Astrocyte (in vitro differentiated cells and primary cell): ENCODE measurements at regions not wholly inside any gene's neighbourhood (a gene's known extent, or its start where the extent isn't known, plus 50 kb on each side); places are given as distances from the start of the nearest gene placed in this dataset.

Experiments
- EZH2 ChIP-seq: IDR thresholded peaks from 2 replicates; pipeline ENCODE4 v1.6.1; 2012; ENCODE audit warnings: mild to moderate bottlenecking, low read length, inconsistent platforms; ENCODE audit not compliant: insufficient read depth
- TF ChIP-seq, protein P1 (sequence below): IDR thresholded peaks from 2 replicates; pipeline ENCODE4 v1.5.1; 2011; ENCODE audit warnings: low read depth, mild to moderate bottlenecking, inconsistent platforms, low read length, moderate library complexity; ENCODE audit not compliant: insufficient read depth

DNA sequence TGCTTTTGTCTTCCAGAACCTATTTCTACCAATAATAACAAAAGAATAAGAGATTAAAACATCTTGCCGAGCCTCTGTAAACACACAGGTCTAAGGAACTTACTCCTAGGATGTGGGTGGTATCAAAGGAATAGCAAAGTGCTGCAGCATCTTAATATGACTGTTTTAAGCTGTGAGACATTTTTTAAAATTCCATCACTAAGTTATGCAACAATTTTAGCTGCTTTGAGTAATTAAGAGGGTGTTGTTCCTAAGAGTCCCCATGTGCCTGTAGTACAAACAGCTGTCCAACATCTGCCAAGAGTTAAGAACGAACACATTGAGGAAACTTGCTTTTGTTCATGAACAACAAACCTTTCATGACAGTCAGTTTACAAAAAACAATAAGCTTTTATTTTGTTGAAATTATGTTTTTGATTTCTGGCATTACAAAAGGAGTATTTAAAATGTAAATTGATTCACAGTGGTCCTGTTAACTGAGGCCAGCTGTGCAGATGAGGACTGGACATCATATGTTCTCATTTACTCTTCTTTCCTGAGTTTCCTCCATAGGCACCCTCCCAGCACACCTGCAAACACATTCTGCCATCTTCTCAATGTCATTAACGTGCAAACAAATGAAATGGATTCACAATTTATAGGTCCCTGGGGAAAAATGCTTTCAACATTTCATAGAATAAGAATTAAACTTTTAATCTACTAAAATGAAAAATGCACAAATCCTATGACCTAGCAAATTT is 337.3 kb upstream of the ARHGEF26 start:
- TF ChIP-seq, protein P1, sequence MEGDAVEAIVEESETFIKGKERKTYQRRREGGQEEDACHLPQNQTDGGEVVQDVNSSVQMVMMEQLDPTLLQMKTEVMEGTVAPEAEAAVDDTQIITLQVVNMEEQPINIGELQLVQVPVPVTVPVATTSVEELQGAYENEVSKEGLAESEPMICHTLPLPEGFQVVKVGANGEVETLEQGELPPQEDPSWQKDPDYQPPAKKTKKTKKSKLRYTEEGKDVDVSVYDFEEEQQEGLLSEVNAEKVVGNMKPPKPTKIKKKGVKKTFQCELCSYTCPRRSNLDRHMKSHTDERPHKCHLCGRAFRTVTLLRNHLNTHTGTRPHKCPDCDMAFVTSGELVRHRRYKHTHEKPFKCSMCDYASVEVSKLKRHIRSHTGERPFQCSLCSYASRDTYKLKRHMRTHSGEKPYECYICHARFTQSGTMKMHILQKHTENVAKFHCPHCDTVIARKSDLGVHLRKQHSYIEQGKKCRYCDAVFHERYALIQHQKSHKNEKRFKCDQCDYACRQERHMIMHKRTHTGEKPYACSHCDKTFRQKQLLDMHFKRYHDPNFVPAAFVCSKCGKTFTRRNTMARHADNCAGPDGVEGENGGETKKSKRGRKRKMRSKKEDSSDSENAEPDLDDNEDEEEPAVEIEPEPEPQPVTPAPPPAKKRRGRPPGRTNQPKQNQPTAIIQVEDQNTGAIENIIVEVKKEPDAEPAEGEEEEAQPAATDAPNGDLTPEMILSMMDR, result no peak
- no peak for TF ChIP-seq EZH2
